HepG2 (cell line): ENCODE measurements at regions not wholly inside any gene's neighbourhood (a gene's known extent, or its start where the extent isn't known, plus 50 kb on each side); places are given as distances from the start of the nearest gene placed in this dataset.

Experiments
- ADNP ChIP-seq: sonication (generic); formaldehyde crosslinking; IDR thresholded peaks from 2 replicates; pipeline ENCODE4 v1.4.0; 2020; ENCODE audit warnings: missing genetic modification reagents
- BRF2 ChIP-seq: sonication (generic); formaldehyde crosslinking; IDR thresholded peaks from 2 replicates; pipeline ENCODE4 v1.8.1; 2022; ENCODE audit warnings: mild to moderate bottlenecking, missing genetic modification reagents
- DMAP1 ChIP-seq: IDR thresholded peaks from 2 replicates; pipeline ENCODE4 v1.6.1; 2016
- KLF13 ChIP-seq: sonication (generic); formaldehyde crosslinking; IDR thresholded peaks from 2 replicates; pipeline ENCODE4 v1.4.0; 2020; ENCODE audit warnings: mild to moderate bottlenecking, missing genetic modification reagents
- RFXAP ChIP-seq: sonication (generic); formaldehyde crosslinking; IDR thresholded peaks from 2 replicates; pipeline ENCODE4 v1.4.0; 2020; ENCODE audit warnings: missing genetic modification reagents, borderline replicate concordance
- SKI ChIP-seq: fragments of 450-650 bp; IDR thresholded peaks from one replicate; pipeline ENCODE4 v1.6.1; 2018; ENCODE audit warnings: mild to moderate bottlenecking; ENCODE audit not compliant: partially characterized antibody
- SNAPC2 ChIP-seq: sonication (generic); formaldehyde crosslinking; IDR thresholded peaks from 2 replicates; pipeline ENCODE4 v1.8.1; 2022; ENCODE audit warnings: mild to moderate bottlenecking, missing genetic modification reagents
- SOX5 ChIP-seq: IDR thresholded peaks from 2 replicates; pipeline ENCODE4 v1.6.1; 2016; ENCODE audit warnings: borderline replicate concordance
- THRA ChIP-seq: sonication (generic); formaldehyde crosslinking; IDR thresholded peaks from 2 replicates; pipeline ENCODE4 v1.4.0; 2020; ENCODE audit warnings: missing genetic modification reagents, borderline replicate concordance
- ZMYM4 ChIP-seq: sonication (generic); formaldehyde crosslinking; IDR thresholded peaks from 2 replicates; pipeline ENCODE4 v1.8.1; 2023; ENCODE audit warnings: mild to moderate bottlenecking, missing genetic modification reagents
- TF ChIP-seq, protein P1 (sequence below), 2 experiments: sonication (generic) in 1 of 2; formaldehyde crosslinking in 1 of 2; IDR thresholded peaks; 2 replicates each; pipeline versions ENCODE4 v1.6.1 to v1.9.0; 2014 to 2022; ENCODE audit warnings: antibody characterized with exemption in 1 of 2, borderline replicate concordance in 1 of 2, inconsistent platforms in 1 of 2, low read depth in 1 of 2, missing genetic modification reagents in 1 of 2
- TF ChIP-seq, protein P2 (sequence below): sonication (generic); formaldehyde crosslinking; IDR thresholded peaks from 2 replicates; pipeline ENCODE4 v1.5.0; 2020; ENCODE audit warnings: mild to moderate bottlenecking, missing genetic modification reagents, moderate library complexity
- TF ChIP-seq, protein P3 (sequence below): sonication (generic); formaldehyde crosslinking; IDR thresholded peaks from 2 replicates; pipeline ENCODE4 v1.4.0; 2020; ENCODE audit warnings: missing genetic modification reagents

GRCh38 chr12:114858388-114859146 lies 174.6 kb upstream of the TBX3 start (continued):
- TF ChIP-seq ADNP (CRISPR knock-in tag) (no peak), SKI (no peak), THRA (peak; percentile 29; the same call in 1 of the 2 replicates), RFXAP (CRISPR knock-in tag) (peak; percentile 41; the same call in 1 of the 2 replicates), KLF13 (CRISPR knock-in tag) (no peak), BRF2 (CRISPR knock-in tag) (no peak), SNAPC2 (CRISPR knock-in tag) (no peak), DMAP1 (CRISPR knock-in tag) (no peak), ZMYM4 (CRISPR knock-in tag) (peak; percentile 77), SOX5 (CRISPR knock-in tag) (peak; percentile 46; the same call in 1 of the 2 replicates)
- TF ChIP-seq, protein P1, sequence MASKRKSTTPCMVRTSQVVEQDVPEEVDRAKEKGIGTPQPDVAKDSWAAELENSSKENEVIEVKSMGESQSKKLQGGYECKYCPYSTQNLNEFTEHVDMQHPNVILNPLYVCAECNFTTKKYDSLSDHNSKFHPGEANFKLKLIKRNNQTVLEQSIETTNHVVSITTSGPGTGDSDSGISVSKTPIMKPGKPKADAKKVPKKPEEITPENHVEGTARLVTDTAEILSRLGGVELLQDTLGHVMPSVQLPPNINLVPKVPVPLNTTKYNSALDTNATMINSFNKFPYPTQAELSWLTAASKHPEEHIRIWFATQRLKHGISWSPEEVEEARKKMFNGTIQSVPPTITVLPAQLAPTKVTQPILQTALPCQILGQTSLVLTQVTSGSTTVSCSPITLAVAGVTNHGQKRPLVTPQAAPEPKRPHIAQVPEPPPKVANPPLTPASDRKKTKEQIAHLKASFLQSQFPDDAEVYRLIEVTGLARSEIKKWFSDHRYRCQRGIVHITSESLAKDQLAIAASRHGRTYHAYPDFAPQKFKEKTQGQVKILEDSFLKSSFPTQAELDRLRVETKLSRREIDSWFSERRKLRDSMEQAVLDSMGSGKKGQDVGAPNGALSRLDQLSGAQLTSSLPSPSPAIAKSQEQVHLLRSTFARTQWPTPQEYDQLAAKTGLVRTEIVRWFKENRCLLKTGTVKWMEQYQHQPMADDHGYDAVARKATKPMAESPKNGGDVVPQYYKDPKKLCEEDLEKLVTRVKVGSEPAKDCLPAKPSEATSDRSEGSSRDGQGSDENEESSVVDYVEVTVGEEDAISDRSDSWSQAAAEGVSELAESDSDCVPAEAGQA (IDR thresholded peaks at IDR 0.05; ENCODE audit: low read depth) = no peak
- TF ChIP-seq, protein P1 (CRISPR knock-in tag; IDR thresholded peaks at IDR 0.05; ENCODE audit: borderline replicate concordance) = no peak; the same call in 1 of the 2 replicates
- TF ChIP-seq, protein P2, sequence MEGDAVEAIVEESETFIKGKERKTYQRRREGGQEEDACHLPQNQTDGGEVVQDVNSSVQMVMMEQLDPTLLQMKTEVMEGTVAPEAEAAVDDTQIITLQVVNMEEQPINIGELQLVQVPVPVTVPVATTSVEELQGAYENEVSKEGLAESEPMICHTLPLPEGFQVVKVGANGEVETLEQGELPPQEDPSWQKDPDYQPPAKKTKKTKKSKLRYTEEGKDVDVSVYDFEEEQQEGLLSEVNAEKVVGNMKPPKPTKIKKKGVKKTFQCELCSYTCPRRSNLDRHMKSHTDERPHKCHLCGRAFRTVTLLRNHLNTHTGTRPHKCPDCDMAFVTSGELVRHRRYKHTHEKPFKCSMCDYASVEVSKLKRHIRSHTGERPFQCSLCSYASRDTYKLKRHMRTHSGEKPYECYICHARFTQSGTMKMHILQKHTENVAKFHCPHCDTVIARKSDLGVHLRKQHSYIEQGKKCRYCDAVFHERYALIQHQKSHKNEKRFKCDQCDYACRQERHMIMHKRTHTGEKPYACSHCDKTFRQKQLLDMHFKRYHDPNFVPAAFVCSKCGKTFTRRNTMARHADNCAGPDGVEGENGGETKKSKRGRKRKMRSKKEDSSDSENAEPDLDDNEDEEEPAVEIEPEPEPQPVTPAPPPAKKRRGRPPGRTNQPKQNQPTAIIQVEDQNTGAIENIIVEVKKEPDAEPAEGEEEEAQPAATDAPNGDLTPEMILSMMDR (CRISPR knock-in tag) = peak; percentile 50
- TF ChIP-seq, protein P3, sequence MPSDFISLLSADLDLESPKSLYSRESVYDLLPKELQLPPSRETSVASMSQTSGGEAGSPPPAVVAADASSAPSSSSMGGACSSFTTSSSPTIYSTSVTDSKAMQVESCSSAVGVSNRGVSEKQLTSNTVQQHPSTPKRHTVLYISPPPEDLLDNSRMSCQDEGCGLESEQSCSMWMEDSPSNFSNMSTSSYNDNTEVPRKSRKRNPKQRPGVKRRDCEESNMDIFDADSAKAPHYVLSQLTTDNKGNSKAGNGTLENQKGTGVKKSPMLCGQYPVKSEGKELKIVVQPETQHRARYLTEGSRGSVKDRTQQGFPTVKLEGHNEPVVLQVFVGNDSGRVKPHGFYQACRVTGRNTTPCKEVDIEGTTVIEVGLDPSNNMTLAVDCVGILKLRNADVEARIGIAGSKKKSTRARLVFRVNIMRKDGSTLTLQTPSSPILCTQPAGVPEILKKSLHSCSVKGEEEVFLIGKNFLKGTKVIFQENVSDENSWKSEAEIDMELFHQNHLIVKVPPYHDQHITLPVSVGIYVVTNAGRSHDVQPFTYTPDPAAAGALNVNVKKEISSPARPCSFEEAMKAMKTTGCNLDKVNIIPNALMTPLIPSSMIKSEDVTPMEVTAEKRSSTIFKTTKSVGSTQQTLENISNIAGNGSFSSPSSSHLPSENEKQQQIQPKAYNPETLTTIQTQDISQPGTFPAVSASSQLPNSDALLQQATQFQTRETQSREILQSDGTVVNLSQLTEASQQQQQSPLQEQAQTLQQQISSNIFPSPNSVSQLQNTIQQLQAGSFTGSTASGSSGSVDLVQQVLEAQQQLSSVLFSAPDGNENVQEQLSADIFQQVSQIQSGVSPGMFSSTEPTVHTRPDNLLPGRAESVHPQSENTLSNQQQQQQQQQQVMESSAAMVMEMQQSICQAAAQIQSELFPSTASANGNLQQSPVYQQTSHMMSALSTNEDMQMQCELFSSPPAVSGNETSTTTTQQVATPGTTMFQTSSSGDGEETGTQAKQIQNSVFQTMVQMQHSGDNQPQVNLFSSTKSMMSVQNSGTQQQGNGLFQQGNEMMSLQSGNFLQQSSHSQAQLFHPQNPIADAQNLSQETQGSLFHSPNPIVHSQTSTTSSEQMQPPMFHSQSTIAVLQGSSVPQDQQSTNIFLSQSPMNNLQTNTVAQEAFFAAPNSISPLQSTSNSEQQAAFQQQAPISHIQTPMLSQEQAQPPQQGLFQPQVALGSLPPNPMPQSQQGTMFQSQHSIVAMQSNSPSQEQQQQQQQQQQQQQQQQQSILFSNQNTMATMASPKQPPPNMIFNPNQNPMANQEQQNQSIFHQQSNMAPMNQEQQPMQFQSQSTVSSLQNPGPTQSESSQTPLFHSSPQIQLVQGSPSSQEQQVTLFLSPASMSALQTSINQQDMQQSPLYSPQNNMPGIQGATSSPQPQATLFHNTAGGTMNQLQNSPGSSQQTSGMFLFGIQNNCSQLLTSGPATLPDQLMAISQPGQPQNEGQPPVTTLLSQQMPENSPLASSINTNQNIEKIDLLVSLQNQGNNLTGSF = no peak
